Stimulated activated naive B cell treated with anti-CD40 and anti-IgM and Interleukin-4, amounts not matched to agents 10 μg/mL and 1 μg/mL and 100 μg/mL, for 72 hours (primary cell): ENCODE measurements at regions not wholly inside any gene's neighbourhood (a gene's known extent, or its start where the extent isn't known, plus 50 kb on each side); places are given as distances from the start of the nearest gene placed in this dataset.
"Not testable (repeated sequence)": the region's sequence is repeated elsewhere in the genome, so short reads cannot be mapped to it uniquely, and the experiment has no call there.

Experiments used
- ATAC-seq, 2 donors: fragments of 150-1000 bp; cut with Tn5 transposase; replicated peaks; 2 replicates each; pipeline ENCODE4 v1.10.0; 2021; ENCODE audit warnings: moderate library complexity in 1 of 2
- DNase-seq: peaks from one replicate; pipeline ENCODE4 v3.0.0; 2021
- H3K27ac Mint-ChIP-seq: one replicate; pipeline ENCODE4 v1.8.0; 2022; ENCODE audit warnings: mild to moderate bottlenecking, mixed read lengths
- H3K27me3 Mint-ChIP-seq, 2 donors: one replicate each; pipeline ENCODE4 v1.8.0; 2022; ENCODE audit warnings: mixed read lengths in 2 of 2
- H3K36me3 Mint-ChIP-seq, 2 donors: one replicate each; pipeline ENCODE4 v1.8.0; 2022; ENCODE audit warnings: mixed read lengths in 2 of 2, mild to moderate bottlenecking in 1 of 2
- H3K4me1 Mint-ChIP-seq, 2 donors: one replicate each; pipeline ENCODE4 v1.8.0; 2022; ENCODE audit warnings: mixed read lengths in 2 of 2, mild to moderate bottlenecking in 1 of 2
- H3K4me3 Mint-ChIP-seq, 2 donors: one replicate each; pipeline ENCODE4 v1.8.0; 2022; ENCODE audit warnings: mild to moderate bottlenecking in 2 of 2, mixed read lengths in 2 of 2, moderate library complexity in 1 of 2
- H3K9me3 Mint-ChIP-seq, 2 donors: one replicate each; pipeline ENCODE4 v1.8.0; 2022; ENCODE audit warnings: mixed read lengths in 2 of 2, mild to moderate bottlenecking in 1 of 2

DNA sequence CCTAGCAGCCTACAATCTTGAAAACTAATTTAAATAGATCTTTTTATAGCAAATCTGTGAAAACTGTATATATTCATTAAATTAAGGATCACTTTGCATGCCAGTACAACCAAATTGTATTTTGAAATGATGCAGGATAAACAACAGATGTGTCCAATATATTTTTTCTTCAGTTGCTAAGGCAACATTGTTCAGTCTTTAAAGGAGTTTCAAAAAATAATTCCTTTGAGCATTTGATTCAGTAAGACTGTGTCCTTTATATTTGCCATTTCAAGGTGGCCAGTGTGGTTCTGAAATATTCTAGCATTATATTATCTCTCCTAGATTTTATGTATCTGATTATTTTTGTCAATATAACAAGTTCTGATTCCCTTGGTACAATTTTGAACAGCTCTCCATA, 254.7 kb downstream of the PLOD2 start:
- peaks cover 0 to 2% of the 10 kb centered on the region in 2 donors for H3K9me3 Mint-ChIP-seq
- no peaks in the 10 kb centered on the region for H3K4me1 Mint-ChIP-seq
- H3K27ac Mint-ChIP-seq, result no peak overlapping the region
- DNase-seq, result no peak
- no peaks in the 10 kb centered on the region for H3K27me3 Mint-ChIP-seq
- H3K4me3 Mint-ChIP-seq, result no peak overlapping the region
- ATAC-seq, result no peak
- no peaks in the 10 kb centered on the region for H3K36me3 Mint-ChIP-seq

DNA sequence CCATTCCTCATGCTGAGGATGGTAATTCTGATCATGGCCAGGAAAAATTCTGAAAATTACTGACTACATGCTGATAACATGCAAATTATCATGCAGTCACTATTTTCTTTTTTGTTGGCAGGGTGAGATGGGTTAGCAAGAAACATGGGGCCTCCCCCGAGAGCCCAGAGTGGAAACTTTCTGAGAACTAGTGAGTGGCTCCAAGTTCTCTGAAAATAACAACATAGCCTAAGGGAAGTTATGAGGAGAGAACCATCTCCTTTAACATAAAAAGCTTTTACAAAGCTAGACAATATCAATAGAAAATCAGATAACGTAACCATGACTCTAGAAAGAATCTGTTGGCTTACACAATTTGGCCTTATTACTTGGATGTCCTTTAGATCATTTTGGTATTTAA, 254.2 kb downstream of the PLOD2 start:
- H3K27me3 Mint-ChIP-seq, result no peaks in the 10 kb centered on the region
- ATAC-seq (no peak), DNase-seq (no peak)
- H3K9me3 Mint-ChIP-seq, result peaks cover 0 to 2% of the 10 kb centered on the region in 2 donors
- no peak overlapping the region for H3K27ac Mint-ChIP-seq
- no peaks in the 10 kb centered on the region for H3K4me1 Mint-ChIP-seq
- no peaks in the 10 kb centered on the region for H3K36me3 Mint-ChIP-seq
- H3K4me3 Mint-ChIP-seq, result no peak overlapping the region

DNA sequence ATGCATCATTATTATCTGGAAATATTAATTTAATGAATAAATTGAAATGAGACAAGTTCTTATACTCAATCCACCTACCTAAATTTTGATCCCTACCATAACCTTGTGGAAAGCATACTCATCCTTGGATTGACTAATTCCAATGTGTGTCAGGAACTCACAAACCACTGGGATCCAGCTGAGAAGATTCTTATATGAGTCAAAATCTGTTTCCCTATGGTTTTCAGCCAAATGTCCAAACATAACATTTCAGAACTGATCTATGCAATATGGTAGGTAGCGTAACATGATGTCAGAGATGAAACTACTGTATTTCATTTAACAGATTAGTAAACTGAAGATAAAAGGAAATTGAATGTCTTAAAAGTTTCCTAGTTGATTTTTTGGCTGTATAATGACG, 250.0 kb downstream of the PLOD2 start:
- no peaks in the 10 kb centered on the region for H3K36me3 Mint-ChIP-seq
- no peak overlapping the region for H3K27ac Mint-ChIP-seq
- no peak for DNase-seq
- no peaks in the 10 kb centered on the region for H3K9me3 Mint-ChIP-seq
- no peaks in the 10 kb centered on the region for H3K4me1 Mint-ChIP-seq
- no peak for ATAC-seq
- no peaks in the 10 kb centered on the region for H3K27me3 Mint-ChIP-seq
- H3K4me3 Mint-ChIP-seq, result no peak overlapping the region

DNA sequence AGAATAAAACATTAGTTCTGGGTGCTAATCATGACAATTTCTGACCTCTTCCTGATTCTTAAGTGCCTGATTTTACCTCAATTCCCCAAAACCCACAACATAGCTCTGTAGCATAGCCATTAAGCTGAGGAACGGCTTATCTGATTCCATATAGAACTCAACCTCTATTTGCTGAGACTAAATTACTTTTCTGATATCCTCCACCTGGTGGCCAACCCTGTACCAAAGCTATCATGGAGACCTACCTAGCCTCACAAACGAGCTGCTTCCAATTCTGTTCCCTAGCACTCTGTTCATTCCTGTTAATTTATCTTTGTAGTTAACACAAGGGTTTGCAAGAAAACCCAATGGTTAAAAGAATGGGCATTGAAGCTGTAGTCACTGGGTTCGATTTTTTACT, 245.2 kb downstream of the PLOD2 start:
- ATAC-seq, result no peak
- peaks cover 0 to 7% of the 10 kb centered on the region in 2 donors for H3K9me3 Mint-ChIP-seq
- H3K36me3 Mint-ChIP-seq, result no peaks in the 10 kb centered on the region
- no peak overlapping the region for H3K27ac Mint-ChIP-seq
- no peak overlapping the region for H3K4me3 Mint-ChIP-seq
- H3K27me3 Mint-ChIP-seq, result no peaks in the 10 kb centered on the region
- H3K4me1 Mint-ChIP-seq, result no peaks in the 10 kb centered on the region
- DNase-seq, result no peak

DNA sequence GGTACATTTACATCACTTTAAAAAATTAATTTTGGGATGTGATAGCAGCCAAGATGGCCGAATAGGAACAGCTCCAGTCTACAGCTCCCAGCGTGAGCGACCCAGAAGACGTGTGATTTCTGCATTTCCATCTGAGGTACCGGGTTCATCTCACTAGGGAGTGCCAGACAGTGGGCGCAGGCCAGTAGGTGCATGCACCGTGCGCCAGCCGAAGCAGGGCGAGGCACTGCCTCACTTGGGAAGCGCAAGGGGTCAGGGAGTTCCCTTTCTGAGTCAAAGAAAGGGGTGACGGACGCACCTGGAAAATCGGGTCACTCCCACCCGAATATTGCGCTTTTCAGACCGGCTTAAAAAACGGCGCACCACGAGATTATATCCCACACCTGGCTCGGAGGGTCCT, 233.2 kb downstream of the PLOD2 start:
- not testable (repeated sequence) for DNase-seq, H3K4me1 Mint-ChIP-seq, H3K27me3 Mint-ChIP-seq, H3K27ac Mint-ChIP-seq, H3K4me3 Mint-ChIP-seq, ATAC-seq, H3K36me3 Mint-ChIP-seq, H3K9me3 Mint-ChIP-seq

DNA sequence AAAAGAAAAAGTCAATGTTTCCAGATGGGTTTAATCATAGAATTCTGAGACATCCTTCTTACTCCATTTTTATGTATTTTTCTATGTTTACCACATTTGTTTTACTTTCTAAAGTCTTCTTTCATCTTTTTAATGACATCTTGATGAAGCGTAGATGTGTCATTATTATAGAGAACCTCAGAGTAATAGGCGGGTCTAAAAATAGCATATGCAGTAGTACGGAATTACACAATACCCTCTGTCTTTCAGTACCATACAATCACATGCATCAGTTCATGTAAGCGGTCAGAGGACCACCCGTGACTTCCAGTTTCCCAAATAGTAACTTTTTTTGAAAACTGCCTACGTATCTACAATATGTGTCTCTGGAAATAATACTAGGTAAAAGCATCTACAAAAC, 224.0 kb downstream of the PLOD2 start:
- DNase-seq (no peak), ATAC-seq (no peak)
- Mint-ChIP-seq H3K27ac (no peak overlapping the region), H3K4me1 (no peaks in the 10 kb centered on the region), H3K36me3 (no peaks in the 10 kb centered on the region), H3K27me3 (no peaks in the 10 kb centered on the region), H3K4me3 (no peak overlapping the region), H3K9me3 (peaks cover 0 to 1% of the 10 kb centered on the region in 2 donors)

DNA sequence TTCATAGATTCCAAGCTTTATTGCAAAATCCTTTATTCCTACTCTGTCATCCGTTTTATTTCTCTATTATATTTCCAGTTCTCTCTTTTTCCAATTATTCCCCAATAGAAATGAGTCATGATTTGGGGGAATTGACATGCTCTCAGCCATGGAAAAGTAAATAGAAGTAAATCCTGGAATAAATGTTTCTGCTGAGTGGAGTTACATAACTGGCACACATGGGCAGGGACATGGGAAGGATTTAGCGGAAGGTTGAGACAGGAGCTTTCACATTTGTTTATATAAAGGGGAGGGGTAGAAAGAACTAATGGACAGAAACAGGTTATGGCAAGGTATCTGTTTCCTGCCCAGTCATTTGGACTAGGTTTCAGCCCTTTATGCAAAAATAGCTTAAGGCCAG, 221.6 kb downstream of the PLOD2 start:
- peaks cover 0 to 1% of the 10 kb centered on the region in 2 donors for H3K9me3 Mint-ChIP-seq
- H3K4me3 Mint-ChIP-seq, result no peak overlapping the region
- no peaks in the 10 kb centered on the region for H3K4me1 Mint-ChIP-seq
- ATAC-seq, result no peak
- H3K27me3 Mint-ChIP-seq, result no peaks in the 10 kb centered on the region
- DNase-seq, result no peak
- no peaks in the 10 kb centered on the region for H3K36me3 Mint-ChIP-seq
- no peak overlapping the region for H3K27ac Mint-ChIP-seq

DNA sequence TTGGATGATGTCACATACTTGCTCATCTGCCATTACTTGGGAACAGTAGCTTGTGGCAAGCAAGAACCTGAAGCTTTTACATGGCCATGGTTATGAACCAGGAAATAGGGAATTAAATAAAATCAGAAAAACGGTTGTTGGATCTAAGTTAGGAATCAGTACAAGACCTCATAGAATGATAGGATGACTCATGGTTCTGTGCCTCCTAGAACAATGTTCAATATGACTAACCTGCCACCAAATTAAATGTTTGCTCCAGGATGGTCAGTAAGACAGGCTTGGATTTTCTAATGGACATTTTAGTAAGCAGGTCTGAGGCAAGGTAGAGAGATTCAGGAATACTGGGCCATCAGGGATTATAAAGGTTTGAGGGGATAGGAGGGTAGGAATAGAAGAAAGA, 218.9 kb downstream of the PLOD2 start:
- H3K9me3 Mint-ChIP-seq, result no peaks in the 10 kb centered on the region
- no peaks in the 10 kb centered on the region for H3K36me3 Mint-ChIP-seq
- no peak overlapping the region for H3K4me3 Mint-ChIP-seq
- no peak for ATAC-seq
- no peak overlapping the region for H3K27ac Mint-ChIP-seq
- no peak for DNase-seq
- H3K27me3 Mint-ChIP-seq, result no peaks in the 10 kb centered on the region
- no peaks in the 10 kb centered on the region for H3K4me1 Mint-ChIP-seq

DNA sequence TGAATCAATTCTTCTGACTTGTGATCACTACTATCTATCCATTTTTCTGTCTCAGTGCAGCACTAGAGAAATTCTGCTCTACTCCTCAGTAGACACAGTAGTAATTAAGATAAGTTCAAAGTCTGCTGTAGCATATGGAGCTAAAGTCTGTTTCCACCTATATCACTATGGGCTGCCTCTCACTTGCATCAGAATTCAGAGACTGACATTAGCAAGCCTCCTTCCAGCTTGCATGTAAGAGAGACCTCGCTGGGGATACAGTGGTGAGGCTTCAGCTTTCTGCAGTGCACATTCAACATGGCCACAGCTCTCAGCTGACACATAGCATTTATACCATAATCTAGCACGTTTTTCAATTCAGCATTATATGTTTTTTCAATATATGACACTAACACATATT, 217.0 kb downstream of the PLOD2 start:
- Mint-ChIP-seq H3K4me1 (no peaks in the 10 kb centered on the region), H3K27ac (no peak overlapping the region), H3K36me3 (no peaks in the 10 kb centered on the region), H3K27me3 (no peaks in the 10 kb centered on the region), H3K4me3 (no peak overlapping the region), H3K9me3 (peaks cover 0 to 4% of the 10 kb centered on the region in 2 donors)
- DNase-seq, result no peak
- ATAC-seq, result no peak

DNA sequence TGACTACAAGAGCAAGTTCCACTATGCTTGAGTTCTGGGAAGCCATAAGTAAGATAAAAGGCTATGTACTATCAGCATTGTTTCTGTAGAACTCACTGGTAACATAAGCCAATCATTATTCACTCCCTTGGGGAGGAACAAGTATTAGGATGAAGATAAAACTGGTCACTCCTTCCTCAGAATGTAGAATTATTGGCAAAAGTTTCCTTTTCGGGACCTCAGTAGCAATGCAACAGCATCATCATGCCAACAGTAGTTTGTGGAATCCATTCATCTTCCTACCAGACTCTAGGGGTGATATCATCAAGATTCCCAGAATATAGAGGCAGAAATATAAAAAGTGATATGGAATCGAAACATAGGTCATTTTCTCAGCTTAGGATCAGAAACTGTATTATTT, 209.5 kb downstream of the PLOD2 start:
- no peak for ATAC-seq
- Mint-ChIP-seq H3K4me1 (no peaks in the 10 kb centered on the region), H3K36me3 (no peaks in the 10 kb centered on the region), H3K27ac (no peak overlapping the region), H3K4me3 (no peak overlapping the region), H3K27me3 (no peaks in the 10 kb centered on the region), H3K9me3 (peaks cover 5 to 8% of the 10 kb centered on the region in 2 donors)
- no peak for DNase-seq

DNA sequence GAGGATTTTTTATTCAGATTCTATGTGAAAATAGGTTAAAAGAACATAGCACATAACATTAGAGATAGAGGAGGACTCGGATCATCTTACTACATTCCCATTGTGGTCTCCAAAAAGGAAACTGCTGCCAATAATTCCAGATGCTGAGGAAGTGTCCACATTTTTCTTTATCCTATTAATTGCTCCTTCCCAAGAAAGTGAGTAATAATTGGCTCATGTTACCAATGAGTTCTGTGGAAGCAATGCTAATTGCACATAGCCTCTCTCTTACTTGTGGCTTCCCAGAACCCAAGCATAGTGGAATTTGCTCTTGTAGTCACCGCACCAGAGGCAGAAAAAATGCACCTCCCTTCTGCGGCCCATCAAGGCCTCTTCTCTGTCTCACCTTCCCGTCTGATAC, 208.4 kb downstream of the PLOD2 start:
- Mint-ChIP-seq H3K4me1 (no peaks in the 10 kb centered on the region), H3K27me3 (no peaks in the 10 kb centered on the region), H3K4me3 (no peak overlapping the region), H3K27ac (no peak overlapping the region), H3K36me3 (no peaks in the 10 kb centered on the region), H3K9me3 (peaks cover 5 to 8% of the 10 kb centered on the region in 2 donors)
- DNase-seq, result no peak
- ATAC-seq, result no peak

DNA sequence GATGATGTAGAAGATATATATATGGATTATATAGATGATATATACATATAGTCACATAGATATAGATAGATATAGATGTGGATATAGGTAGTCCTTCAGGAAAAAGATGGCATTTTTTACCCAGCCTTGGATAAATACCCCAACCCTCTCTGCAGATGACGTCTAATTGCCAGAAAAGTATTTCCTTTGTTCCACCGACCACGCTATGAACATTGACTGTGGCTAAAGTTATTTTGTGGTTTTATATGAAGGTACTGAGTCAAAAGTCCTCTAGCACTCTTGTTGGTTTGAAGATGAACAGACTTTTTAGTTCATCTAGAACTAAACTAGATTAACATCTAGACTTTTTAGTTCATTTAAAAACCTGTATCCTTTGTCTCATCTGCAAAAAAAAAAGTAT, 207.7 kb downstream of the PLOD2 start:
- no peak for ATAC-seq
- no peak overlapping the region for H3K4me3 Mint-ChIP-seq
- no peaks in the 10 kb centered on the region for H3K36me3 Mint-ChIP-seq
- H3K27ac Mint-ChIP-seq, result no peak overlapping the region
- no peak for DNase-seq
- no peaks in the 10 kb centered on the region for H3K27me3 Mint-ChIP-seq
- no peaks in the 10 kb centered on the region for H3K4me1 Mint-ChIP-seq
- H3K9me3 Mint-ChIP-seq, result peaks cover 6 to 7% of the 10 kb centered on the region in 2 donors

DNA sequence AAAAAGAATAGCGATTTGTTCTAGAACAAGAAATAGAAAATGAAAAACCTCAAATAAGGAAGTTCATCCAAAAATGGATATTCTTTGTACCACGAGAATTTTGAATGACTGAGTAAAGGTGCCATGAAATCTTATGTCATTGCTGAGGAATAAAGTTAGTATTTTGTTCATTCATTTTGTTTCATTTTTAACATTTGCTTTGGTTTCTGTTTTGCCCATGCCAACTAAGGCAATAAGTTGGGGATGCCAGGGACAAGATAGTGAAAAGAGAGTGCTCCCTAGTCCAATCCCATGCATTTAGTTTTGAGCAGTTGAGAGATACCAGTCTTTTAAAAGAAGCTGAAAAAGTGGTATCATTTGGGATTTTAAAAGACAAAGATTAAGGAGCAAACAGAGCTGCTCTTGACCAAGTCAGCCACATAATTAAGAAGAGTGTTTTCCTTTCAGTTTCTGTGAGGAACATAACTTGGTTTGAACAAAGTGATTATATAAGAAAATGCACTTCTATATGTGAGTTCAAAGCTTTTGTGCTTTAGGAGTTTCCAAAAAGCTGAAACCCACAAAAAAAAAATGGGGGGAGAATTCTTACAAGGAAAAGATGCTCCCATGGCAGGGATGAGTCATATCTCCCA, 201.4 kb downstream of the PLOD2 start:
- Mint-ChIP-seq H3K9me3 (peaks cover 3 to 4% of the 10 kb centered on the region in 2 donors), H3K4me3 (no peak overlapping the region), H3K27ac (no peak overlapping the region), H3K4me1 (no peaks in the 10 kb centered on the region), H3K27me3 (no peaks in the 10 kb centered on the region), H3K36me3 (no peaks in the 10 kb centered on the region)
- DNase-seq, result no peak
- no peak for ATAC-seq

DNA sequence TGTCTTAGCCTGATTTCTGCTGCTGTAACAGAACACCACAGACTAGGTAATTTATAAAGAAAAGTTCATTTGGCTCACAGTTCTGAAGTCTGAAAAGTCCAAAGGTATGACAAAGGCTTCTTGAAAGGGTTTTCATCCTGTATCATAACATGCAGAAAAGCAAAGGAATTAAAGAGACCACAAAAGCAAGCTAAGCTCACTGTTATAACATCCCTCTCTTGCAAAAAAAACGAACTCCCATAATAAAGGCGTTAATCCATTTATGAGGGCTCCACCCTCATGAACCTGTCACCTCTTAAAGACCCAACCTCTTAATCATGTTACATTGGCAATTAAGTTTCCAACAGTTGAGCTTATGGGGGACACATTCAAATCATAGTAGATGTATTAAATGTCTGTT, 197.9 kb downstream of the PLOD2 start:
- Mint-ChIP-seq H3K27me3 (no peaks in the 10 kb centered on the region), H3K9me3 (peaks cover 4 to 5% of the 10 kb centered on the region in 2 donors), H3K27ac (no peak overlapping the region), H3K4me3 (no peak overlapping the region), H3K36me3 (no peaks in the 10 kb centered on the region), H3K4me1 (no peaks in the 10 kb centered on the region)
- no peak for ATAC-seq
- DNase-seq, result no peak

DNA sequence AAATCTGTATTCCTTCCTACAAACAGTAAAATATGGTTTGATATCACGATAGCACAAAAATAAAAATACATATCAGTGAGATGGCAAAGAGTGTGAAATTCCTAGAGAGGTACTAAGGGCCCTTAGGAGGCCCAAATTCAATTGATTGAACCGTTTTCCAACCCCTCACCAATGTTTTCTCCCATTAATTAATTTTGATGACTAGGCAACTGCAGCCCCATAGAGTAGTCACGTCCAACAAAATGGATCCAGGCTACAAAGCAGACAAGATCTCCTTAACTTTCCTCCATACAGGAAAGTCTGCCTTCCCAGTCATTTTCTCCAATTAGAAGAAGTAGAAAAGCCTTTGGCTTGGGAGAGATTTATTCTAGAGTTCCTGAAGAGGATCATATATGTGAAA, 193.9 kb downstream of the PLOD2 start:
- H3K36me3 Mint-ChIP-seq, result no peaks in the 10 kb centered on the region
- peaks cover 0 to 2% of the 10 kb centered on the region in 2 donors for H3K9me3 Mint-ChIP-seq
- no peak overlapping the region for H3K27ac Mint-ChIP-seq
- no peak for DNase-seq
- H3K27me3 Mint-ChIP-seq, result no peaks in the 10 kb centered on the region
- ATAC-seq, result no peak
- no peak overlapping the region for H3K4me3 Mint-ChIP-seq
- no peaks in the 10 kb centered on the region for H3K4me1 Mint-ChIP-seq

DNA sequence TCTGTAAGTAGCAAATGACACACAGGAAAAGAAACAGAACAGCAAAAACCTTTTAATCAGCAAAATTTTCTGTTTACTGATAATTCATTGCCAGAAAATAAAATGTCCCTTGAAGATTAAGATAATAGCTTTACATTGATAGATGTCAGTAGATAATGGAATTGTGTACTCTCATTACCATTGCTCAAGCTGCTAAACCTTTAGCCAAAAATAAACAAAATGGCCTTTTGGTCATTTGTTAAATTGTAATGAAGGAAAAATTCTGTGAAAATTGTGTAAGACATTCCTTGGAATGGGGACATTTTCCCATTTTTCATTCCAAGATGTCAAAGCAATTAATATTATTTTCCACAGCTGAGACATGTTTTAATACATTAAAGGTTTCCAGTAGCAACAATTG, 189.8 kb downstream of the PLOD2 start:
- ATAC-seq (no peak), DNase-seq (no peak)
- Mint-ChIP-seq H3K27me3 (no peaks in the 10 kb centered on the region), H3K4me1 (no peaks in the 10 kb centered on the region), H3K27ac (no peak overlapping the region), H3K36me3 (no peaks in the 10 kb centered on the region), H3K4me3 (no peak overlapping the region), H3K9me3 (no peaks in the 10 kb centered on the region)
